ENCODE measurements at regions not wholly inside any gene's neighbourhood (a gene's known extent, or its start where the extent isn't known, plus 50 kb on each side); places are given as distances from the start of the nearest gene placed in this dataset.
A peak's percentile ranks its signal among the peaks of the same experiment; 100 is the strongest.

- no peaks in the 10 kb centered on the region for H3K79me1 ChIP-seq (ENCODE audit: low read depth in 1 of 2, low read length in 2 of 2)
- H3K56ac ChIP-seq (ENCODE audit: extremely low read depth, insufficient read depth, low read length) = no peak overlapping the region
- intact Hi-C loops (cut with micrococcal nuclease) = no loop called here
- no peak overlapping the region for H2AFZ ChIP-seq (replicated peaks; ENCODE audit: low read length, poor library complexity)
- H3K4me1 ChIP-seq (ENCODE audit: control insufficient read depth, insufficient read depth, low read length) = peaks cover 2% of the 10 kb centered on the region; the same call in 1 of the 2 replicates
- TF ChIP-seq SMC3 (IDR thresholded peaks at IDR 0.05; ENCODE audit: low read depth, low read length) (no peak), MAZ (IDR thresholded peaks at IDR 0.05; ENCODE audit: borderline replicate concordance, low read depth, low read length) (no peak), FOS (IDR thresholded peaks at IDR 0.05; ENCODE audit: low read depth, low read length) (no peak), RFX5 (IDR thresholded peaks at IDR 0.05; ENCODE audit: low read depth, low read length) (no peak), MXI1 (IDR thresholded peaks at IDR 0.05; ENCODE audit: borderline replicate concordance, low read depth, low read length) (no peak), CTCF (conservative IDR thresholded peaks at IDR 0.05; ENCODE audit: low read depth, low read length) (no peak), RCOR1 (IDR thresholded peaks at IDR 0.05; ENCODE audit: insufficient replicate concordance, low read length) (no peak), RAD21 (IDR thresholded peaks at IDR 0.05; ENCODE audit: low read length) (no peak), MAFK (IDR thresholded peaks at IDR 0.05; ENCODE audit: low read depth, low read length) (no peak), POLR2A (IDR thresholded peaks at IDR 0.05; ENCODE audit: low read depth, low read length) (no peak), CHD1 (IDR thresholded peaks at IDR 0.05; ENCODE audit: low read depth, low read length) (no peak), NFE2L2 (IDR thresholded peaks at IDR 0.05; ENCODE audit: low read depth, low read length) (no peak), CEBPB (IDR thresholded peaks at IDR 0.05; ENCODE audit: low read depth, low read length) (no peak), BHLHE40 (IDR thresholded peaks at IDR 0.05; ENCODE audit: low read depth, low read length) (no peak)
- TF ChIP-seq, protein P1, sequence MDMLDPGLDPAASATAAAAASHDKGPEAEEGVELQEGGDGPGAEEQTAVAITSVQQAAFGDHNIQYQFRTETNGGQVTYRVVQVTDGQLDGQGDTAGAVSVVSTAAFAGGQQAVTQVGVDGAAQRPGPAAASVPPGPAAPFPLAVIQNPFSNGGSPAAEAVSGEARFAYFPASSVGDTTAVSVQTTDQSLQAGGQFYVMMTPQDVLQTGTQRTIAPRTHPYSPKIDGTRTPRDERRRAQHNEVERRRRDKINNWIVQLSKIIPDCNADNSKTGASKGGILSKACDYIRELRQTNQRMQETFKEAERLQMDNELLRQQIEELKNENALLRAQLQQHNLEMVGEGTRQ (IDR thresholded peaks at IDR 0.05; ENCODE audit: low read depth, low read length) = no peak
- TF ChIP-seq, protein P2, sequence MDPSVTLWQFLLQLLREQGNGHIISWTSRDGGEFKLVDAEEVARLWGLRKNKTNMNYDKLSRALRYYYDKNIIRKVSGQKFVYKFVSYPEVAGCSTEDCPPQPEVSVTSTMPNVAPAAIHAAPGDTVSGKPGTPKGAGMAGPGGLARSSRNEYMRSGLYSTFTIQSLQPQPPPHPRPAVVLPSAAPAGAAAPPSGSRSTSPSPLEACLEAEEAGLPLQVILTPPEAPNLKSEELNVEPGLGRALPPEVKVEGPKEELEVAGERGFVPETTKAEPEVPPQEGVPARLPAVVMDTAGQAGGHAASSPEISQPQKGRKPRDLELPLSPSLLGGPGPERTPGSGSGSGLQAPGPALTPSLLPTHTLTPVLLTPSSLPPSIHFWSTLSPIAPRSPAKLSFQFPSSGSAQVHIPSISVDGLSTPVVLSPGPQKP (IDR thresholded peaks at IDR 0.05; ENCODE audit: borderline replicate concordance, low read depth, low read length) = no peak
- H2AK9ac ChIP-seq (replicated peaks; ENCODE audit: low read depth, low read length, poor library complexity) = no peak overlapping the region
- H2BK120ac ChIP-seq (ENCODE audit: low read depth, low read length) = no peak overlapping the region
- H3K27me3 ChIP-seq (ENCODE audit: control insufficient read depth, insufficient read depth, low read length) = no peaks in the 10 kb centered on the region
- no peak overlapping the region for H2AK5ac ChIP-seq (ENCODE audit: low read depth, low read length)
- no peaks in the 10 kb centered on the region for H3K9me1 ChIP-seq (ENCODE audit: insufficient read depth, low read length)
- no peak overlapping the region for H4K5ac ChIP-seq (ENCODE audit: low read depth, low read length)
- WGBS, 2 experiments (ENCODE audit: extremely low coverage in 2 of 2, insufficient read length in 1 of 2) = no CpG with 5 or more reads among the region's 9 CpGs
- dilution Hi-C loops (cut with HindIII; ENCODE audit: low sequenced_read_pairs, unreplicated experiment) = no loop called here
- no peaks in the 10 kb centered on the region for H3K36me3 ChIP-seq (ENCODE audit: control insufficient read depth, insufficient read depth, low read length)
- no peak overlapping the region for H3K23ac ChIP-seq (ENCODE audit: low read depth, low read length)
- H3K14ac ChIP-seq (replicated peaks; ENCODE audit: low read depth, low read length) = no peak overlapping the region
- H3K18ac ChIP-seq (ENCODE audit: low read depth, low read length) = no peak overlapping the region
- H3K4me3 ChIP-seq (ENCODE audit: insufficient read depth, low read depth, low read length) = no peak overlapping the region
- H3K4me2 ChIP-seq (ENCODE audit: low read depth, low read length) = no peak overlapping the region
- ChIA-PET POLR2A (ENCODE audit: unreplicated experiment) (no interaction called here), CTCF (no interaction called here)
- ATAC-seq (ENCODE audit: low read depth) = no peak
- H3K4ac ChIP-seq (ENCODE audit: low read depth, low read length) = no peak overlapping the region
- no peaks in the 10 kb centered on the region for H3K9me3 ChIP-seq (ENCODE audit: control insufficient read depth, insufficient read depth, low read length)
- H4K91ac ChIP-seq (ENCODE audit: insufficient read depth, low read depth, low read length) = no peak overlapping the region
- no peak overlapping the region for H2BK20ac ChIP-seq (ENCODE audit: low read depth, low read length)
- no TSS peak for BruUV-seq (replicated peaks)
- DNase-seq = peak; percentile 39
- H2BK15ac ChIP-seq (ENCODE audit: low read depth, low read length) = no peak overlapping the region
- no peak overlapping the region for H3K9ac ChIP-seq (ENCODE audit: low read depth, low read length)
- H2BK5ac ChIP-seq (ENCODE audit: low read depth, low read length, poor library complexity, severe bottlenecking) = no peak overlapping the region
- H4K20me1 ChIP-seq (ENCODE audit: insufficient read depth, low read length) = no peaks in the 10 kb centered on the region
- no peak overlapping the region for H3K27ac ChIP-seq (ENCODE audit: insufficient read depth, low read length)
- H4K8ac ChIP-seq (ENCODE audit: low read depth in 2 of 2, low read length in 2 of 2) = no peak overlapping the region
- in situ Hi-C loops (cut with MboI; ENCODE audit: low sequenced_read_pairs) = no loop called here
Measured at GRCh38 chr2:180910831-180911665, 69.4 kb upstream of the UBE2E3 start.
